HCT116 (cell line): ENCODE measurements at regions not wholly inside any gene's neighbourhood (a gene's known extent, or its start where the extent isn't known, plus 50 kb on each side); places are given as distances from the start of the nearest gene placed in this dataset.

ENCODE experiments used
- ATAC-seq: fragments of 200-7000 bp; cut with Tn5 transposase; 2 replicates; pipeline ENCODE4 v1.9.1; 2020; ENCODE audit warnings: mild to moderate bottlenecking, moderate library complexity
- BruUV-seq: library from RNA; stranded (reverse); fragments of 400-500 nt; replicated peaks from 2 replicates; lab custom pipeline; 2021; lab: Mats Ljungman, UMichigan
- CTCF ChIA-PET: fragments of 300-600 bp; sonication (Branson Sonifier 250); formaldehyde crosslinking; loops from one replicate; lab custom pipeline; 2021; ENCODE audit warnings: antibody characterized with exemption; lab: Charles Lee
- POLR2A ChIA-PET: fragments of 300-600, 350-600 bp; sonication (Branson Sonifier 250); formaldehyde crosslinking; loops from one replicate; lab custom pipeline; 2021; ENCODE audit warnings: antibody characterized with exemption; lab: Charles Lee
- RAD21 ChIA-PET, 2 experiments: fragments of 300-600 bp; sonication (Branson Sonifier 250); formaldehyde crosslinking; loops; one replicate each; lab custom pipeline; 2023; ENCODE audit warnings: low total read pairs in 2 of 2; ENCODE audit not compliant: uncharacterized antibody in 2 of 2, unreplicated experiment in 2 of 2, low non-redundant PET in 1 of 2; lab: Charles Lee
- DNase-seq: peaks from one replicate; pipeline ENCODE4 v3.0.0-alpha.2; 2010; ENCODE audit warnings: low read depth, low spot score
- H2AFZ ChIP-seq: fragments of 200-600 bp; shearing (Covaris generic), sonication (generic); 2 replicates; pipeline ENCODE4 v1.6.1; 2017; ENCODE audit warnings: low read depth, mixed run types, mixed read lengths, antibody characterized with exemption, low read length; ENCODE audit not compliant: poor library complexity, severe bottlenecking
- H3K27ac ChIP-seq: 2 replicates; pipeline ENCODE4 v1.5.1; 2012; ENCODE audit warnings: low read depth, low read length
- H3K27me3 ChIP-seq: fragments of 200-600 bp; sonication (generic); 2 replicates; pipeline ENCODE4 v1.6.1; 2016; ENCODE audit warnings: mixed run types, low read length, mixed read lengths; ENCODE audit not compliant: insufficient read depth
- H3K36me3 ChIP-seq, 2 experiments: fragments of 200-500 bp in 1 of 2; fragments of 200-600 bp in 1 of 2; sonication (Bioruptor generic) in 1 of 2; sonication (generic) in 1 of 2; 2 replicates each; pipeline versions ENCODE4 v1.5.1 to v1.6.1; 2014 to 2016; ENCODE audit warnings: low read length in 2 of 2, inconsistent platforms in 1 of 2, mixed read lengths in 1 of 2, mixed run types in 1 of 2; ENCODE audit not compliant: insufficient read depth in 2 of 2, control insufficient read depth in 1 of 2
- H3K4me1 ChIP-seq, 2 experiments: fragments of 200-600 bp in 1 of 2; sonication (generic) in 1 of 2; 2 replicates each; pipeline versions ENCODE4 v1.5.1 to v1.6.1; 2012 to 2017; ENCODE audit warnings: low read length in 2 of 2, inconsistent platforms in 1 of 2, mild to moderate bottlenecking in 1 of 2, mixed read lengths in 1 of 2, mixed run types in 1 of 2, moderate library complexity in 1 of 2; ENCODE audit not compliant: insufficient read depth in 2 of 2, control insufficient read depth in 1 of 2
- H3K4me2 ChIP-seq: fragments of 200-600 bp; sonication (generic); 2 replicates; pipeline ENCODE4 v1.6.1; 2017; ENCODE audit warnings: mixed run types, low read length, mixed read lengths
- H3K4me3 ChIP-seq, 2 experiments: fragments of 200-600 bp in 1 of 2; sonication (generic) in 1 of 2; replicated peaks in 1 of 2; 2 replicates each; pipeline ENCODE4 v1.5.1; 2011 to 2016; ENCODE audit warnings: low read length in 2 of 2, control low read depth in 1 of 2, low read depth in 1 of 2, mild to moderate bottlenecking in 1 of 2, mixed read lengths in 1 of 2, mixed run types in 1 of 2
- H3K79me2 ChIP-seq: fragments of 200-600 bp; sonication (generic); 2 replicates; pipeline ENCODE4 v1.6.1; 2017; ENCODE audit warnings: mild to moderate bottlenecking, mixed run types, low read length, moderate library complexity, mixed read lengths; ENCODE audit not compliant: insufficient read depth
- H3K9ac ChIP-seq: fragments of 200-600 bp; sonication (generic); 2 replicates; pipeline ENCODE4 v1.6.1; 2016; ENCODE audit warnings: low read length, mixed read lengths
- H3K9me2 ChIP-seq: fragments of 200-600 bp; sonication (generic), shearing (Covaris generic); 2 replicates; pipeline ENCODE4 v1.6.1; 2017; ENCODE audit warnings: mixed run types, mild to moderate bottlenecking, moderate library complexity; ENCODE audit not compliant: insufficient read depth
- H3K9me3 ChIP-seq, 2 experiments: fragments of 200-500 bp in 1 of 2; fragments of 200-600 bp in 1 of 2; sonication (Bioruptor generic) in 1 of 2; sonication (generic) in 1 of 2; 2 replicates each; pipeline ENCODE4 v1.6.1; 2014 to 2017; ENCODE audit warnings: low read length in 2 of 2, mixed read lengths in 2 of 2, inconsistent platforms in 1 of 2, low read depth in 1 of 2, mild to moderate bottlenecking in 1 of 2, mixed run types in 1 of 2, moderate library complexity in 1 of 2; ENCODE audit not compliant: control insufficient read depth in 1 of 2, insufficient read depth in 1 of 2
- H4K20me1 ChIP-seq: fragments of 200-600 bp; sonication (generic), shearing (Covaris generic); 2 replicates; pipeline ENCODE4 v1.6.1; 2017; ENCODE audit warnings: mixed run types, mild to moderate bottlenecking, moderate library complexity; ENCODE audit not compliant: insufficient read depth
- EGR1 ChIP-seq: IDR thresholded peaks from 2 replicates; pipeline ENCODE4 v1.6.1; 2012; ENCODE audit warnings: low read depth
- ELF1 ChIP-seq: IDR thresholded peaks from 2 replicates; pipeline ENCODE4 v1.6.1; 2012; ENCODE audit warnings: low read depth, borderline replicate concordance
- EZH2 ChIP-seq: fragments of 200-600 bp; sonication (generic); IDR thresholded peaks from 2 replicates; pipeline ENCODE4 v1.6.1; 2017; ENCODE audit warnings: antibody characterized with exemption, mixed run types
- EZH2phosphoT487 ChIP-seq: fragments of 200-600 bp; IDR thresholded peaks from 2 replicates; pipeline ENCODE4 v1.6.1; 2018; ENCODE audit warnings: antibody characterized with exemption, borderline replicate concordance
- FOSL1 ChIP-seq: IDR thresholded peaks from 2 replicates; pipeline ENCODE4 v1.6.1; 2012; ENCODE audit warnings: low read depth
- JUND ChIP-seq: IDR thresholded peaks from 2 replicates; pipeline ENCODE4 v1.6.1; 2012
- POLR2A ChIP-seq: IDR thresholded peaks from 2 replicates; pipeline ENCODE4 v1.7.0; 2011; ENCODE audit warnings: borderline replicate concordance; ENCODE audit not compliant: insufficient read depth, insufficient read length; ENCODE audit errors: extremely low read depth
- POLR2AphosphoS5 ChIP-seq: IDR thresholded peaks from 2 replicates; pipeline ENCODE4 v1.6.1; 2011; ENCODE audit warnings: mild to moderate bottlenecking, low read depth, low read length, moderate library complexity
- RAD21 ChIP-seq: IDR thresholded peaks from 2 replicates; pipeline ENCODE4 v1.6.1; 2012; ENCODE audit warnings: low read depth, mild to moderate bottlenecking
- SIN3A ChIP-seq: IDR thresholded peaks from 2 replicates; pipeline ENCODE4 v1.6.1; 2012; ENCODE audit warnings: low read depth
- SP1 ChIP-seq: IDR thresholded peaks from 2 replicates; pipeline ENCODE4 v1.6.1; 2012; ENCODE audit warnings: low read depth
- SRF ChIP-seq: IDR thresholded peaks from 2 replicates; pipeline ENCODE4 v1.6.1; 2012; ENCODE audit warnings: low read depth
- TCF7L2 ChIP-seq: IDR thresholded peaks from 2 replicates; pipeline ENCODE4 v1.7.0; 2011; ENCODE audit warnings: borderline replicate concordance, inconsistent platforms; ENCODE audit not compliant: insufficient read depth, insufficient read length; ENCODE audit errors: extremely low read depth
- ZFX ChIP-seq: fragments of 450-650 bp; IDR thresholded peaks from 2 replicates; pipeline ENCODE4 v1.6.1; 2017
- ZNF274 ChIP-seq: fragments of 200-500 bp; sonication (Bioruptor generic); IDR thresholded peaks from 2 replicates; pipeline ENCODE4 v1.6.1; 2014; ENCODE audit warnings: mild to moderate bottlenecking, low read depth, low read length, inconsistent platforms
- intact Hi-C: fragments of 100-400 bp; cut with micrococcal nuclease; formaldehyde crosslinking; loops from 2 replicates; pipeline ENCODE4 v1.10.0; 2022
- TF ChIP-seq, protein P1 (sequence below): IDR thresholded peaks from 2 replicates; pipeline ENCODE4 v1.6.1; 2012; ENCODE audit warnings: low read depth
- TF ChIP-seq, protein P2 (sequence below): IDR thresholded peaks from 2 replicates; pipeline ENCODE4 v1.6.1; 2012
- TF ChIP-seq, protein P3 (sequence below), 3 experiments: fragments of 200-600 bp in 1 of 3; sonication (generic) in 1 of 3; IDR thresholded peaks in 2 of 3; conservative IDR thresholded peaks in 1 of 3; 2 replicates each; pipeline ENCODE4 v1.5.1; 2012 to 2017; ENCODE audit warnings: low read depth in 2 of 3, low read length in 2 of 3, antibody characterized with exemption in 1 of 3, borderline replicate concordance in 1 of 3, control low read depth in 1 of 3, mild to moderate bottlenecking in 1 of 3, mixed read lengths in 1 of 3, mixed run types in 1 of 3, moderate library complexity in 1 of 3; ENCODE audit not compliant: insufficient read depth in 1 of 3
- TF ChIP-seq, protein P4 (sequence below): IDR thresholded peaks from 2 replicates; pipeline ENCODE4 v1.6.1; 2011; ENCODE audit warnings: mild to moderate bottlenecking, low read length, moderate library complexity; ENCODE audit not compliant: insufficient replicate concordance; ENCODE audit errors: extremely low read depth

DNA sequence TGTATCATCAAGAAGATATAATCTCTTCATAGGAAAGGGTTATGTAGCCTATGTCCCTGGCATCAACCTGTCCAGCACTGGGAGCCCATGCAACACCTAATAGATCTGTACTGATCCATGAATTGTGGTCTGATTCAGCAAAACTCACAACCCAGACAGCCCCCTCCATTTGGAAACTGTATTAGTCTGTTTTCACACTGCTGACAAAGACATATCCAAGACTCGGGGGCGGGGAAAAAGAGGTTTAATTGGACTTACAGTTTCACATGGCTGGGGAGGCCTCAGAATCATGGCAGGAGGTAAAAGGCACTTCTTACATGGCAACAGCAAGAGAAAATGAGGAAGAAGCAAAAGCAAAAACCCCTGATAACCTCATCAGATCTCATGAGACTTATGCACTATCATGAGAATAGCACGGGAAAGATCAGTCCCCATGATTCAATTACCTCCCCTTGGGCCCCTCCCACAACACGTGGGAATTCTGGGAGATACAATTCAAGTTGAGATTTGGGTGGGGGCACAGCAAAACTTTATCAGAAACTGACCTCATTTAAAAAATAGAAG lies 83.3 kb downstream of the TRIM42 start (continued):
- TF ChIP-seq, protein P1, sequence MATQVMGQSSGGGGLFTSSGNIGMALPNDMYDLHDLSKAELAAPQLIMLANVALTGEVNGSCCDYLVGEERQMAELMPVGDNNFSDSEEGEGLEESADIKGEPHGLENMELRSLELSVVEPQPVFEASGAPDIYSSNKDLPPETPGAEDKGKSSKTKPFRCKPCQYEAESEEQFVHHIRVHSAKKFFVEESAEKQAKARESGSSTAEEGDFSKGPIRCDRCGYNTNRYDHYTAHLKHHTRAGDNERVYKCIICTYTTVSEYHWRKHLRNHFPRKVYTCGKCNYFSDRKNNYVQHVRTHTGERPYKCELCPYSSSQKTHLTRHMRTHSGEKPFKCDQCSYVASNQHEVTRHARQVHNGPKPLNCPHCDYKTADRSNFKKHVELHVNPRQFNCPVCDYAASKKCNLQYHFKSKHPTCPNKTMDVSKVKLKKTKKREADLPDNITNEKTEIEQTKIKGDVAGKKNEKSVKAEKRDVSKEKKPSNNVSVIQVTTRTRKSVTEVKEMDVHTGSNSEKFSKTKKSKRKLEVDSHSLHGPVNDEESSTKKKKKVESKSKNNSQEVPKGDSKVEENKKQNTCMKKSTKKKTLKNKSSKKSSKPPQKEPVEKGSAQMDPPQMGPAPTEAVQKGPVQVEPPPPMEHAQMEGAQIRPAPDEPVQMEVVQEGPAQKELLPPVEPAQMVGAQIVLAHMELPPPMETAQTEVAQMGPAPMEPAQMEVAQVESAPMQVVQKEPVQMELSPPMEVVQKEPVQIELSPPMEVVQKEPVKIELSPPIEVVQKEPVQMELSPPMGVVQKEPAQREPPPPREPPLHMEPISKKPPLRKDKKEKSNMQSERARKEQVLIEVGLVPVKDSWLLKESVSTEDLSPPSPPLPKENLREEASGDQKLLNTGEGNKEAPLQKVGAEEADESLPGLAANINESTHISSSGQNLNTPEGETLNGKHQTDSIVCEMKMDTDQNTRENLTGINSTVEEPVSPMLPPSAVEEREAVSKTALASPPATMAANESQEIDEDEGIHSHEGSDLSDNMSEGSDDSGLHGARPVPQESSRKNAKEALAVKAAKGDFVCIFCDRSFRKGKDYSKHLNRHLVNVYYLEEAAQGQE, result no peak
- TF ChIP-seq JUND (no peak), POLR2A (no peak)
- TF ChIP-seq, protein P2, sequence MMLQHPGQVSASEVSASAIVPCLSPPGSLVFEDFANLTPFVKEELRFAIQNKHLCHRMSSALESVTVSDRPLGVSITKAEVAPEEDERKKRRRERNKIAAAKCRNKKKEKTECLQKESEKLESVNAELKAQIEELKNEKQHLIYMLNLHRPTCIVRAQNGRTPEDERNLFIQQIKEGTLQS, result no peak

DNA sequence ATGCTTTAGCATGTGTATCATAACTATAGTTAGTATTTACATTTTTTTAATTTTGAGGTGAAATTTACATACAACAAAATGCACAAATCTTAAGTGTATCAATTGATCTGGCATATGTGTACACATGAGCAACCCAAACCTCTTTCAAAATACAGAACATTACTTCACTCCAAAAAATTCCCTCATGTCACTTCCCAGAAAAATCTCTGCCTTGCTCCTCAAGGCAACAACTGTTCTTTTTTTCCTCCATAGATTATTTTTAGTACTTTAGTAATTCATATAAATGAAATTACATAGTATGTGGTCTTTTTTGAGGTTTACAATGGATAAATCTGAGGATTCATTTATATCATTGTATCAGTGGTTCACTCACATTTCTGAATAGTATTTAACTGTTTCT lies 84.9 kb downstream of the TRIM42 start:
- no TSS peak for BruUV-seq
- H2AFZ ChIP-seq, result no peak overlapping the region
- intact Hi-C loops, result loop anchor here (5.0 kb wide), 1 partner anchor 955 kb away; no protein-coding TSS in a partner anchor
- H3K9me3 ChIP-seq, result no peaks in the 10 kb centered on the region
- H3K4me2 ChIP-seq, result no peak overlapping the region
- ChIA-PET RAD21 (no interaction called here), CTCF (no interaction called here), POLR2A (no interaction called here)
- no peaks in the 10 kb centered on the region for H3K4me1 ChIP-seq
- no peak for DNase-seq
- H3K9me2 ChIP-seq, result no peaks in the 10 kb centered on the region
- ATAC-seq, result no peak
- H3K4me3 ChIP-seq, result no peak overlapping the region
- no peaks in the 10 kb centered on the region for H4K20me1 ChIP-seq
- peaks cover 40% of the 10 kb centered on the region for H3K27me3 ChIP-seq
- H3K9ac ChIP-seq, result no peak overlapping the region
- no peaks in the 10 kb centered on the region for H3K79me2 ChIP-seq
- no peak overlapping the region for H3K27ac ChIP-seq
- H3K36me3 ChIP-seq, result no peaks in the 10 kb centered on the region
- TF ChIP-seq, protein P3, sequence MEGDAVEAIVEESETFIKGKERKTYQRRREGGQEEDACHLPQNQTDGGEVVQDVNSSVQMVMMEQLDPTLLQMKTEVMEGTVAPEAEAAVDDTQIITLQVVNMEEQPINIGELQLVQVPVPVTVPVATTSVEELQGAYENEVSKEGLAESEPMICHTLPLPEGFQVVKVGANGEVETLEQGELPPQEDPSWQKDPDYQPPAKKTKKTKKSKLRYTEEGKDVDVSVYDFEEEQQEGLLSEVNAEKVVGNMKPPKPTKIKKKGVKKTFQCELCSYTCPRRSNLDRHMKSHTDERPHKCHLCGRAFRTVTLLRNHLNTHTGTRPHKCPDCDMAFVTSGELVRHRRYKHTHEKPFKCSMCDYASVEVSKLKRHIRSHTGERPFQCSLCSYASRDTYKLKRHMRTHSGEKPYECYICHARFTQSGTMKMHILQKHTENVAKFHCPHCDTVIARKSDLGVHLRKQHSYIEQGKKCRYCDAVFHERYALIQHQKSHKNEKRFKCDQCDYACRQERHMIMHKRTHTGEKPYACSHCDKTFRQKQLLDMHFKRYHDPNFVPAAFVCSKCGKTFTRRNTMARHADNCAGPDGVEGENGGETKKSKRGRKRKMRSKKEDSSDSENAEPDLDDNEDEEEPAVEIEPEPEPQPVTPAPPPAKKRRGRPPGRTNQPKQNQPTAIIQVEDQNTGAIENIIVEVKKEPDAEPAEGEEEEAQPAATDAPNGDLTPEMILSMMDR (IDR thresholded peaks at IDR 0.05 in 2 of 3, conservative IDR thresholded peaks at IDR 0.05 in 1 of 3; ENCODE audit: borderline replicate concordance in 1 of 3, insufficient read depth in 1 of 3, low read depth in 2 of 3, low read length in 2 of 3), result no peak
- no peak for TF ChIP-seq TCF7L2
- no peak for TF ChIP-seq FOSL1
- no peak for TF ChIP-seq ZFX
- TF ChIP-seq, protein P4, sequence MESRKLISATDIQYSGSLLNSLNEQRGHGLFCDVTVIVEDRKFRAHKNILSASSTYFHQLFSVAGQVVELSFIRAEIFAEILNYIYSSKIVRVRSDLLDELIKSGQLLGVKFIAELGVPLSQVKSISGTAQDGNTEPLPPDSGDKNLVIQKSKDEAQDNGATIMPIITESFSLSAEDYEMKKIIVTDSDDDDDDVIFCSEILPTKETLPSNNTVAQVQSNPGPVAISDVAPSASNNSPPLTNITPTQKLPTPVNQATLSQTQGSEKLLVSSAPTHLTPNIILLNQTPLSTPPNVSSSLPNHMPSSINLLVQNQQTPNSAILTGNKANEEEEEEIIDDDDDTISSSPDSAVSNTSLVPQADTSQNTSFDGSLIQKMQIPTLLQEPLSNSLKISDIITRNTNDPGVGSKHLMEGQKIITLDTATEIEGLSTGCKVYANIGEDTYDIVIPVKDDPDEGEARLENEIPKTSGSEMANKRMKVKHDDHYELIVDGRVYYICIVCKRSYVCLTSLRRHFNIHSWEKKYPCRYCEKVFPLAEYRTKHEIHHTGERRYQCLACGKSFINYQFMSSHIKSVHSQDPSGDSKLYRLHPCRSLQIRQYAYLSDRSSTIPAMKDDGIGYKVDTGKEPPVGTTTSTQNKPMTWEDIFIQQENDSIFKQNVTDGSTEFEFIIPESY, result no peak
- no peak for TF ChIP-seq SP1
- TF ChIP-seq ZNF274, result no peak
- TF ChIP-seq POLR2AphosphoS5, result no peak
- no peak for TF ChIP-seq RAD21
- no peak for TF ChIP-seq SRF
- no peak for TF ChIP-seq EZH2
- no peak for TF ChIP-seq POLR2A
- no peak for TF ChIP-seq ELF1
- TF ChIP-seq EZH2phosphoT487, result no peak
- no peak for TF ChIP-seq EGR1
- no peak for TF ChIP-seq SIN3A
